Kidney capillary endothelial cell (primary cell): ENCODE measurements at regions not wholly inside any gene's neighbourhood (a gene's known extent, or its start where the extent isn't known, plus 50 kb on each side); places are given as distances from the start of the nearest gene placed in this dataset.
"Not testable (repeated sequence)": the region's sequence is repeated elsewhere in the genome, so short reads cannot be mapped to it uniquely, and the experiment has no call there.

Source experiments
- DNase-seq: peaks from one replicate; pipeline ENCODE4 v3.0.0-alpha.2; 2018; ENCODE audit warnings: low spot score

- DNase-seq: no peak
These were observed 157.5 kb upstream of the AHI1 start for GRCh38 chr6:135655055-135655454.

- DNase-seq: no peak
These were observed 159.7 kb upstream of the AHI1 start for GRCh38 chr6:135657207-135657606.

GRCh38 chr6:135658481-135658880, 160.9 kb upstream of the AHI1 start:
- no peak for DNase-seq

GRCh38 chr6:135658916-135659315, 161.4 kb upstream of the AHI1 start:
- no peak for DNase-seq

GRCh38 chr6:135664527-135664926, 167.0 kb upstream of the AHI1 start:
- DNase-seq: no peak

- DNase-seq: no peak
These were observed 168.4 kb upstream of the AHI1 start for GRCh38 chr6:135665935-135666334.

GRCh38 chr6:135667691-135668455, 170.3 kb upstream of the AHI1 start:
- DNase-seq: peak; percentile 31

- DNase-seq: no peak
These were observed 174.7 kb upstream of the AHI1 start for GRCh38 chr6:135672256-135672655.

- DNase-seq: no peak
These were observed 176.2 kb upstream of the AHI1 start for GRCh38 chr6:135673501-135674309.

- DNase-seq: no peak
These were observed 176.5 kb upstream of the PDE7B start for GRCh38 chr6:135675026-135675425.

- peak; percentile 67 for DNase-seq
These were observed 175.6 kb upstream of the PDE7B start for GRCh38 chr6:135675862-135676261.

- DNase-seq: no peak
These were observed 170.3 kb upstream of the PDE7B start for GRCh38 chr6:135680964-135681913.

GRCh38 chr6:135686784-135687301, 164.7 kb upstream of the PDE7B start:
- DNase-seq: peak; percentile 40

GRCh38 chr6:135688476-135688875, 163.0 kb upstream of the PDE7B start:
- not testable (repeated sequence) for DNase-seq

GRCh38 chr6:135692426-135692825, 159.1 kb upstream of the PDE7B start:
- DNase-seq: no peak

- DNase-seq: no peak
These were observed 157.6 kb upstream of the PDE7B start for GRCh38 chr6:135693811-135694370.

GRCh38 chr6:135699705-135700104, 151.8 kb upstream of the PDE7B start:
- DNase-seq: no peak

GRCh38 chr6:135701426-135701825, 150.1 kb upstream of the PDE7B start:
- DNase-seq: no peak

- DNase-seq: no peak
These were observed 148.5 kb upstream of the PDE7B start for GRCh38 chr6:135703007-135703406.

- no peak for DNase-seq
These were observed 147.9 kb upstream of the PDE7B start for GRCh38 chr6:135703621-135704020.

GRCh38 chr6:135707426-135707825, 144.1 kb upstream of the PDE7B start:
- no peak for DNase-seq

GRCh38 chr6:135710042-135710441, 141.5 kb upstream of the PDE7B start:
- DNase-seq: no peak
